ENCODE measurements at regions not wholly inside any gene's neighbourhood (a gene's known extent, or its start where the extent isn't known, plus 50 kb on each side); places are given as distances from the start of the nearest gene placed in this dataset.

GRCh38 chrX:125006704-125007103 is 313.0 kb upstream of the TEX13C start:
- TF ChIP-seq CTCF (conservative IDR thresholded peaks at IDR 0.05) (no peak), EZH2 (IDR thresholded peaks at IDR 0.05; ENCODE audit: low read depth) (no peak)

Measured in PC-9 (cell line).